Glutamatergic neuron (in vitro differentiated cells): ENCODE measurements at regions not wholly inside any gene's neighbourhood (a gene's known extent, or its start where the extent isn't known, plus 50 kb on each side); places are given as distances from the start of the nearest gene placed in this dataset.

Source experiments
- DNase-seq: peaks from one replicate; pipeline ENCODE4 v3.0.0; 2022
- H3K27ac Mint-ChIP-seq: one replicate; pipeline ENCODE4 v1.8.0; 2020; ENCODE audit warnings: mild to moderate bottlenecking, mixed read lengths, inconsistent platforms; ENCODE audit not compliant: unreplicated experiment
- H3K27me3 Mint-ChIP-seq: one replicate; pipeline ENCODE4 v1.8.0; 2020; ENCODE audit warnings: mild to moderate bottlenecking, moderate library complexity, mixed read lengths, inconsistent platforms; ENCODE audit not compliant: unreplicated experiment
- H3K36me3 Mint-ChIP-seq: one replicate; pipeline ENCODE4 v1.8.0; 2020; ENCODE audit warnings: mild to moderate bottlenecking, mixed read lengths, inconsistent platforms; ENCODE audit not compliant: unreplicated experiment
- H3K4me1 Mint-ChIP-seq: one replicate; pipeline ENCODE4 v1.8.0; 2020; ENCODE audit warnings: mild to moderate bottlenecking, low read depth, mixed read lengths, inconsistent platforms; ENCODE audit not compliant: unreplicated experiment
- H3K4me3 Mint-ChIP-seq: one replicate; pipeline ENCODE4 v1.8.0; 2020; ENCODE audit warnings: mild to moderate bottlenecking, mixed read lengths, inconsistent platforms; ENCODE audit not compliant: unreplicated experiment
- H3K9me3 Mint-ChIP-seq: one replicate; pipeline ENCODE4 v1.8.0; 2020; ENCODE audit warnings: mild to moderate bottlenecking, moderate library complexity, mixed read lengths, inconsistent platforms; ENCODE audit not compliant: unreplicated experiment
- TF ChIP-seq, protein P1 (sequence below): fragments of 200-600 bp; sonication (generic); IDR thresholded peaks from one replicate; pipeline ENCODE4 v1.5.0; 2021; ENCODE audit not compliant: partially characterized antibody, unreplicated experiment

GRCh38 chr3:10600726-10601125, 95.3 kb upstream of the ATP2B2 start:
- H3K4me3 Mint-ChIP-seq = no peak overlapping the region
- TF ChIP-seq, protein P1, sequence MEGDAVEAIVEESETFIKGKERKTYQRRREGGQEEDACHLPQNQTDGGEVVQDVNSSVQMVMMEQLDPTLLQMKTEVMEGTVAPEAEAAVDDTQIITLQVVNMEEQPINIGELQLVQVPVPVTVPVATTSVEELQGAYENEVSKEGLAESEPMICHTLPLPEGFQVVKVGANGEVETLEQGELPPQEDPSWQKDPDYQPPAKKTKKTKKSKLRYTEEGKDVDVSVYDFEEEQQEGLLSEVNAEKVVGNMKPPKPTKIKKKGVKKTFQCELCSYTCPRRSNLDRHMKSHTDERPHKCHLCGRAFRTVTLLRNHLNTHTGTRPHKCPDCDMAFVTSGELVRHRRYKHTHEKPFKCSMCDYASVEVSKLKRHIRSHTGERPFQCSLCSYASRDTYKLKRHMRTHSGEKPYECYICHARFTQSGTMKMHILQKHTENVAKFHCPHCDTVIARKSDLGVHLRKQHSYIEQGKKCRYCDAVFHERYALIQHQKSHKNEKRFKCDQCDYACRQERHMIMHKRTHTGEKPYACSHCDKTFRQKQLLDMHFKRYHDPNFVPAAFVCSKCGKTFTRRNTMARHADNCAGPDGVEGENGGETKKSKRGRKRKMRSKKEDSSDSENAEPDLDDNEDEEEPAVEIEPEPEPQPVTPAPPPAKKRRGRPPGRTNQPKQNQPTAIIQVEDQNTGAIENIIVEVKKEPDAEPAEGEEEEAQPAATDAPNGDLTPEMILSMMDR = no peak

GRCh38 chr3:10601151-10601856, 95.9 kb upstream of the ATP2B2 start:
- H3K36me3 Mint-ChIP-seq = no peaks in the 10 kb centered on the region
- peaks cover 13% of the 10 kb centered on the region for H3K27me3 Mint-ChIP-seq
- no peak for DNase-seq
- no peak overlapping the region for H3K27ac Mint-ChIP-seq
- H3K4me1 Mint-ChIP-seq = peaks cover 20% of the 10 kb centered on the region
- H3K4me3 Mint-ChIP-seq = no peak overlapping the region
- TF ChIP-seq, protein P1 = no peak
- H3K9me3 Mint-ChIP-seq = peaks cover 6% of the 10 kb centered on the region

More at GRCh38 chr3:10600726-10601125, 95.3 kb upstream of the ATP2B2 start:
- no peak for DNase-seq
- H3K9me3 Mint-ChIP-seq = peaks cover 6% of the 10 kb centered on the region
- H3K4me1 Mint-ChIP-seq = peaks cover 20% of the 10 kb centered on the region
- no peak overlapping the region for H3K27ac Mint-ChIP-seq
- no peaks in the 10 kb centered on the region for H3K36me3 Mint-ChIP-seq
- peaks cover 13% of the 10 kb centered on the region for H3K27me3 Mint-ChIP-seq

DNA sequence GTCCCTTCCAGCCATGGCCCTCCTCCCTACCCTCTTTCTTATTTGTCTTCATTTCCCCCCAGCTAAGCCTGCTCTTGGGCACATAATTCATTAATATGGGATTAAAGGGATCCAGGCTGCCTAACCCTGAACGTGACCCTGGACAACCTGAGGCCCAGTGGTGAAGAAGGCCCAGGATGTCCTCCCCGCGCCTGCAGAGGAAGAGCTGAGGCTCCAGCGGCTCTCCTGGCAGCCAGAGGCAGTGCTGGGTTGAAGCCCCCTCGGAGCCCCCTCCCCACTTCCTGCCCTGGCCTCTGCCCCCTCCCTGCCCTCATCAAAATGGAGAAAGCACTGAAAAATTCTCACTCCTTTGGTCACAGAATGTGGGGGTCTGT, 96.5 kb upstream of the ATP2B2 start:
- TF ChIP-seq, protein P1 = no peak
- Mint-ChIP-seq H3K9me3 (peaks cover 6% of the 10 kb centered on the region), H3K4me3 (no peak overlapping the region), H3K27me3 (peaks cover 10% of the 10 kb centered on the region), H3K27ac (no peak overlapping the region), H3K4me1 (peaks cover 20% of the 10 kb centered on the region), H3K36me3 (no peaks in the 10 kb centered on the region)
- DNase-seq = no peak

DNA sequence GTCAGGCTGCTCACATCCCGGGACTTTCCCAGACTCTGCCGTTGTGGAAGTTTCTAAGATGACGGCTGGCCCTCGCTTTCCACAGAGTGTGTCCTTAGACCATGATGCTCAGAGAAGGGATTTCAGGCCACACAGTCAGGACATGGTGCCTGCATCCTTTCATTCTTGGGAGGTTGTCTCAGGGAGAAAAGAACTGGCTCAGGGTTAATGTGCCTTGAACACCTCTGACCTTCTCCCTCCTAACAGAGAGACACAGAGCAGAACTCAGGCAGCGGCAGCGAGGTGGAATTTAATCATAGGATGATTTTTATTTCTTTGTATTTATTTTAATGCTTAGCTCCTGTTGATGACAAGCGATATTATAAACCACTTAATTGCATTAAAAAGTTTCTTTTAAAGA, 96.9 kb upstream of the ATP2B2 start:
- peaks cover 8% of the 10 kb centered on the region for H3K27me3 Mint-ChIP-seq
- H3K27ac Mint-ChIP-seq = no peak overlapping the region
- TF ChIP-seq, protein P1 = no peak
- no peaks in the 10 kb centered on the region for H3K36me3 Mint-ChIP-seq
- no peak overlapping the region for H3K4me3 Mint-ChIP-seq
- DNase-seq = no peak
- peaks cover 6% of the 10 kb centered on the region for H3K9me3 Mint-ChIP-seq
- H3K4me1 Mint-ChIP-seq = peaks cover 18% of the 10 kb centered on the region
